SKM-1 treated with dmso at 0.1 percent for 144 hours (cell line): ENCODE measurements at regions not wholly inside any gene's neighbourhood (a gene's known extent, or its start where the extent isn't known, plus 50 kb on each side); places are given as distances from the start of the nearest gene placed in this dataset.
"Not testable (repeated sequence)": the region's sequence is repeated elsewhere in the genome, so short reads cannot be mapped to it uniquely, and the experiment has no call there.

Experiments used
- DNase-seq: peaks from one replicate; lab custom pipeline; 2025; ENCODE audit not compliant: unreplicated experiment; lab: John Stamatoyannopoulos, UW

GRCh38 chr2:185245806-185246205 lies 492.8 kb upstream of the FSIP2 start:
- no peak for DNase-seq

GRCh38 chr2:185246717-185247116 lies 491.9 kb upstream of the FSIP2 start:
- no peak for DNase-seq

- DNase-seq = no peak
Measured at GRCh38 chr2:185255566-185255965, 483.0 kb upstream of the FSIP2 start.

- DNase-seq = no peak
Measured at GRCh38 chr2:185265747-185266146, 472.9 kb upstream of the FSIP2 start.

- DNase-seq = no peak
Measured at GRCh38 chr2:185268651-185269050, 470.0 kb upstream of the FSIP2 start.

- DNase-seq = no peak
Measured at GRCh38 chr2:185274718-185275484, 463.7 kb upstream of the FSIP2 start.

- DNase-seq = not testable (repeated sequence)
Measured at GRCh38 chr2:185275979-185276378, 462.6 kb upstream of the FSIP2 start.

GRCh38 chr2:185278761-185279160 lies 459.8 kb upstream of the FSIP2 start:
- no peak for DNase-seq

GRCh38 chr2:185279999-185280398 lies 458.6 kb upstream of the FSIP2 start:
- DNase-seq = peak; percentile 22

GRCh38 chr2:185284696-185285095 lies 453.9 kb upstream of the FSIP2 start:
- DNase-seq = no peak

GRCh38 chr2:185290012-185290411 lies 448.6 kb upstream of the FSIP2 start:
- DNase-seq = not testable (repeated sequence)

- DNase-seq = peak; percentile 23
Measured at GRCh38 chr2:185291035-185291647, 447.5 kb upstream of the FSIP2 start.

GRCh38 chr2:185299867-185300266 lies 438.7 kb upstream of the FSIP2 start:
- no peak for DNase-seq

- no peak for DNase-seq
Measured at GRCh38 chr2:185306119-185306518, 432.5 kb upstream of the FSIP2 start.

- no peak for DNase-seq
Measured at GRCh38 chr2:185316383-185316782, 422.2 kb upstream of the FSIP2 start.

GRCh38 chr2:185318271-185318724 lies 420.3 kb upstream of the FSIP2 start:
- no peak for DNase-seq

GRCh38 chr2:185335879-185336278 lies 402.7 kb upstream of the FSIP2 start:
- DNase-seq = no peak

- DNase-seq = no peak
Measured at GRCh38 chr2:185337033-185337432, 401.6 kb upstream of the FSIP2 start.

GRCh38 chr2:185338104-185338503 lies 400.5 kb upstream of the FSIP2 start:
- no peak for DNase-seq

GRCh38 chr2:185347445-185347844 lies 391.2 kb upstream of the FSIP2 start:
- no peak for DNase-seq

GRCh38 chr2:185360776-185361175 lies 377.8 kb upstream of the FSIP2 start:
- DNase-seq = no peak

GRCh38 chr2:185372188-185372587 lies 366.4 kb upstream of the FSIP2 start:
- DNase-seq = no peak

- no peak for DNase-seq
Measured at GRCh38 chr2:185373229-185373628, 365.4 kb upstream of the FSIP2 start.
